HEK293 (cell line): ENCODE measurements at regions not wholly inside any gene's neighbourhood (a gene's known extent, or its start where the extent isn't known, plus 50 kb on each side); places are given as distances from the start of the nearest gene placed in this dataset.
A peak's percentile ranks its signal among the peaks of the same experiment; 100 is the strongest.

Experiments used
- CTCF ChIA-PET: fragments of 350-600 bp; formaldehyde crosslinking; extraction: SDS; loops from one replicate; lab custom pipeline; 2021; ENCODE audit warnings: antibody characterized with exemption; lab: Yijun Ruan, JAX
- POLR2A ChIA-PET: fragments of 300-600 bp; formaldehyde crosslinking; extraction: SDS; loops from one replicate; lab custom pipeline; 2020; ENCODE audit warnings: antibody characterized with exemption, inconsistent platforms; lab: Yijun Ruan, JAX
- H3K27ac ChIP-seq: fragments of 200-500 bp; sonication (Bioruptor generic); 2 replicates; pipeline ENCODE4 v1.5.1; 2014; ENCODE audit warnings: low read depth, low read length, control low read depth, inconsistent platforms; ENCODE audit errors: extremely low read depth
- H3K36me3 ChIP-seq, 2 experiments: fragments of 200-500 bp in 1 of 2; sonication (Bioruptor generic) in 1 of 2; 1 replicate in 1 of 2; 2 replicates in 1 of 2; pipeline ENCODE4 v1.5.1; 2014 to 2017; ENCODE audit warnings: inconsistent platforms in 2 of 2, low read length in 2 of 2; ENCODE audit not compliant: control insufficient read depth in 2 of 2, insufficient read depth in 1 of 2
- H3K4me1 ChIP-seq: fragments of 200-500 bp; sonication (Bioruptor generic); 2 replicates; pipeline ENCODE4 v1.5.1; 2014; ENCODE audit warnings: mild to moderate bottlenecking, low read length, inconsistent platforms; ENCODE audit not compliant: control insufficient read depth, insufficient read depth
- H3K4me3 ChIP-seq: 2 replicates; pipeline ENCODE4 v1.5.1; 2011; ENCODE audit warnings: low read depth, mild to moderate bottlenecking, control low read depth, low read length, moderate library complexity
- H3K9me3 ChIP-seq: fragments of 200-500 bp; sonication (Bioruptor generic); 2 replicates; pipeline ENCODE4 v1.5.1; 2014; ENCODE audit warnings: low read depth, low read length, inconsistent platforms; ENCODE audit not compliant: control insufficient read depth, insufficient read depth
- CTCF ChIP-seq: fragments of 450-650 bp; formaldehyde crosslinking; IDR thresholded peaks from 2 replicates; pipeline ENCODE4 v1.5.1; 2016; ENCODE audit warnings: missing biosample characterization, missing genetic modification characterization
- GLIS1 ChIP-seq: fragments of 450-650 bp; formaldehyde crosslinking; IDR thresholded peaks from 2 replicates; pipeline ENCODE4 v1.5.1; 2016; ENCODE audit warnings: missing biosample characterization, missing genetic modification characterization
- KLF16 ChIP-seq: fragments of 450-650 bp; formaldehyde crosslinking; IDR thresholded peaks from 2 replicates; pipeline ENCODE4 v1.5.1; 2017; ENCODE audit warnings: missing biosample characterization, missing genetic modification characterization
- OSR2 ChIP-seq: fragments of 450-650 bp; formaldehyde crosslinking; IDR thresholded peaks from 2 replicates; pipeline ENCODE4 v1.5.1; 2016; ENCODE audit warnings: missing biosample characterization, missing genetic modification characterization
- REPIN1 ChIP-seq: fragments of 450-650 bp; formaldehyde crosslinking; IDR thresholded peaks from 2 replicates; pipeline ENCODE4 v1.5.1; 2017; ENCODE audit warnings: missing biosample characterization, missing genetic modification characterization, low read depth
- SP7 ChIP-seq: fragments of 450-650 bp; formaldehyde crosslinking; IDR thresholded peaks from 2 replicates; pipeline ENCODE4 v1.5.1; 2016; ENCODE audit warnings: missing biosample characterization, missing genetic modification characterization
- TRIM28 ChIP-seq: IDR thresholded peaks from 2 replicates; pipeline ENCODE4 v1.6.1; 2011; ENCODE audit warnings: low read length, control low read depth, borderline replicate concordance
- WT1 ChIP-seq: fragments of 450-650 bp; formaldehyde crosslinking; IDR thresholded peaks from 2 replicates; pipeline ENCODE4 v1.5.1; 2016; ENCODE audit warnings: missing biosample characterization, missing genetic modification characterization
- ZBTB1 ChIP-seq: fragments of 450-650 bp; formaldehyde crosslinking; IDR thresholded peaks from 2 replicates; pipeline ENCODE4 v1.5.1; 2016; ENCODE audit warnings: missing biosample characterization, missing genetic modification characterization
- ZIC2 ChIP-seq: fragments of 450-650 bp; formaldehyde crosslinking; IDR thresholded peaks from 2 replicates; pipeline ENCODE4 v1.5.1; 2016; ENCODE audit warnings: missing biosample characterization, missing genetic modification characterization
- ZNF114 ChIP-seq: fragments of 450-650 bp; formaldehyde crosslinking; IDR thresholded peaks from 2 replicates; pipeline ENCODE4 v1.5.0; 2017; ENCODE audit warnings: missing biosample characterization, missing genetic modification characterization
- ZNF148 ChIP-seq: fragments of 450-650 bp; formaldehyde crosslinking; IDR thresholded peaks from 2 replicates; pipeline ENCODE4 v1.5.0; 2017; ENCODE audit warnings: missing biosample characterization, missing genetic modification characterization, borderline replicate concordance
- ZNF155 ChIP-seq: fragments of 450-650 bp; formaldehyde crosslinking; IDR thresholded peaks from 2 replicates; pipeline ENCODE4 v1.5.1; 2016; ENCODE audit warnings: missing biosample characterization, missing genetic modification characterization
- ZNF157 ChIP-seq: fragments of 450-650 bp; formaldehyde crosslinking; IDR thresholded peaks from 2 replicates; pipeline ENCODE4 v1.5.1; 2016; ENCODE audit warnings: missing biosample characterization, missing genetic modification characterization
- ZNF184 ChIP-seq: fragments of 450-650 bp; IDR thresholded peaks from 2 replicates; pipeline ENCODE4 v1.5.1; 2018; ENCODE audit warnings: missing biosample characterization, mild to moderate bottlenecking, missing genetic modification characterization
- ZNF366 ChIP-seq: fragments of 450-650 bp; formaldehyde crosslinking; conservative IDR thresholded peaks from 2 replicates; pipeline ENCODE4 v1.5.1; 2016; ENCODE audit warnings: missing biosample characterization, missing genetic modification characterization
- ZNF529 ChIP-seq: fragments of 450-650 bp; formaldehyde crosslinking; IDR thresholded peaks from 2 replicates; pipeline ENCODE4 v1.5.1; 2017; ENCODE audit warnings: missing genetic modification characterization, missing biosample characterization; ENCODE audit not compliant: insufficient replicate concordance
- ZNF596 ChIP-seq: fragments of 450-650 bp; IDR thresholded peaks from 2 replicates; pipeline ENCODE4 v1.5.0; 2018; ENCODE audit warnings: missing biosample characterization, mild to moderate bottlenecking, missing genetic modification characterization, moderate library complexity
- ZNF610 ChIP-seq: fragments of 450-650 bp; formaldehyde crosslinking; IDR thresholded peaks from 2 replicates; pipeline ENCODE4 v1.5.1; 2016; ENCODE audit warnings: missing biosample characterization, missing genetic modification characterization, borderline replicate concordance
- ZNF623 ChIP-seq: fragments of 450-650 bp; formaldehyde crosslinking; IDR thresholded peaks from 2 replicates; pipeline ENCODE4 v1.5.1; 2016; ENCODE audit warnings: missing biosample characterization, missing genetic modification characterization
- ZNF639 ChIP-seq: fragments of 450-650 bp; formaldehyde crosslinking; IDR thresholded peaks from 2 replicates; pipeline ENCODE4 v1.5.1; 2016; ENCODE audit warnings: missing biosample characterization, missing genetic modification characterization
- ZNF645 ChIP-seq: fragments of 450-650 bp; formaldehyde crosslinking; IDR thresholded peaks from 2 replicates; pipeline ENCODE4; 2016; ENCODE audit warnings: missing biosample characterization, missing genetic modification characterization
- ZNF76 ChIP-seq: fragments of 450-650 bp; formaldehyde crosslinking; IDR thresholded peaks from 2 replicates; pipeline ENCODE4; 2016; ENCODE audit warnings: low read depth, missing biosample characterization, missing genetic modification characterization, borderline replicate concordance
- ZNF776 ChIP-seq: fragments of 450-650 bp; formaldehyde crosslinking; IDR thresholded peaks from 2 replicates; pipeline ENCODE4 v1.5.0; 2017; ENCODE audit warnings: missing biosample characterization, missing genetic modification characterization, borderline replicate concordance
- ZNF837 ChIP-seq: fragments of 450-650 bp; formaldehyde crosslinking; IDR thresholded peaks from 2 replicates; pipeline ENCODE4 v1.5.1; 2016; ENCODE audit warnings: missing biosample characterization, missing genetic modification characterization
- ZSCAN30 ChIP-seq: fragments of 450-650 bp; IDR thresholded peaks from 2 replicates; pipeline ENCODE4 v1.5.1; 2018; ENCODE audit warnings: missing biosample characterization, mild to moderate bottlenecking, missing genetic modification characterization, moderate library complexity

GRCh38 chr10:8499752-8500390 lies 445.4 kb downstream of the GATA3 start:
- Histone ChIP-seq H3K36me3 (no peaks in the 10 kb centered on the region), H3K27ac (no peak overlapping the region), H3K4me1 (no peaks in the 10 kb centered on the region), H3K4me3 (no peak overlapping the region), H3K9me3 (no peaks in the 10 kb centered on the region)
- CTCF ChIA-PET, result no interaction called here
- POLR2A ChIA-PET, result no interaction called here
- TF ChIP-seq REPIN1 (tag by site-specific recombination), result no peak
- peak; percentile 16; the same call in 1 of the 2 replicates for TF ChIP-seq ZNF596 (tag by site-specific recombination)
- peak; percentile 89 for TF ChIP-seq ZNF366 (tag by site-specific recombination)

GRCh38 chr10:8502573-8502972 lies 448.1 kb downstream of the GATA3 start:
- Histone ChIP-seq H3K4me3 (no peak overlapping the region), H3K9me3 (no peaks in the 10 kb centered on the region), H3K36me3 (no peaks in the 10 kb centered on the region), H3K4me1 (no peaks in the 10 kb centered on the region), H3K27ac (no peak overlapping the region)
- POLR2A ChIA-PET, result no interaction called here
- TF ChIP-seq ZSCAN30 (tag by site-specific recombination) (no peak), ZNF610 (tag by site-specific recombination) (no peak), KLF16 (tag by site-specific recombination) (no peak), ZNF157 (tag by site-specific recombination) (no peak), ZBTB1 (tag by site-specific recombination) (no peak), ZNF645 (tag by site-specific recombination) (no peak), ZIC2 (tag by site-specific recombination) (no peak)
- CTCF ChIA-PET, result no interaction called here

- H3K36me3 ChIP-seq, result no peaks in the 10 kb centered on the region
- POLR2A ChIA-PET, result no interaction called here
- CTCF ChIA-PET, result interaction anchor here (0.6 to 0.8 kb wide), 2 partner anchors 17 to 104 kb away, joined by 3 to 7 read pairs; no protein-coding TSS in a partner anchor
- TF ChIP-seq ZNF148 (tag by site-specific recombination), result no peak
- no peak for TF ChIP-seq ZNF639
- TF ChIP-seq ZNF184 (tag by site-specific recombination), result no peak
- no peak for TF ChIP-seq ZNF529 (tag by site-specific recombination)
- TF ChIP-seq ZNF623 (tag by site-specific recombination), result no peak
- TF ChIP-seq ZNF837 (tag by site-specific recombination), result no peak
- TF ChIP-seq ZNF776 (tag by site-specific recombination), result no peak
- TF ChIP-seq WT1 (tag by site-specific recombination), result no peak
- no peak for TF ChIP-seq CTCF (tag by site-specific recombination)
- no peak for TF ChIP-seq ZNF114 (tag by site-specific recombination)
- TF ChIP-seq TRIM28, result no peak
- no peak for TF ChIP-seq ZNF76 (tag by site-specific recombination)
- no peak for TF ChIP-seq GLIS1
- no peak for TF ChIP-seq SP7 (tag by site-specific recombination)
- TF ChIP-seq OSR2 (tag by site-specific recombination), result no peak
- no peak for TF ChIP-seq ZNF155 (tag by site-specific recombination)
These were observed 450.0 kb downstream of the GATA3 start for GRCh38 chr10:8504499-8504898.

More at GRCh38 chr10:8504499-8504898, 450.0 kb downstream of the GATA3 start:
- Histone ChIP-seq H3K9me3 (no peaks in the 10 kb centered on the region), H3K4me1 (no peaks in the 10 kb centered on the region), H3K27ac (no peak overlapping the region), H3K4me3 (no peak overlapping the region)
